Ascending aorta (tissue), 2 donors: ENCODE measurements at regions not wholly inside any gene's neighbourhood (a gene's known extent, or its start where the extent isn't known, plus 50 kb on each side); places are given as distances from the start of the nearest gene placed in this dataset.

ENCODE experiments used
- DNase-seq, 2 donors: peaks; one replicate each; pipeline ENCODE4 v3.0.0-alpha.2; 2019; ENCODE audit warnings: low spot score in 2 of 2
- H3K27ac ChIP-seq, 2 donors: fragments of 200-600 bp; sonication (generic); one replicate each; pipeline ENCODE4 v1.5.1; 2016 to 2017; ENCODE audit warnings: mild to moderate bottlenecking in 1 of 2
- H3K27me3 ChIP-seq: fragments of 200-600 bp; sonication (generic); one replicate; pipeline ENCODE4 v1.5.1; 2017
- H3K36me3 ChIP-seq, 2 donors: fragments of 200-600 bp; sonication (generic); one replicate each; pipeline ENCODE4 v1.5.1; 2016
- H3K4me1 ChIP-seq, 2 donors: fragments of 200-600 bp; sonication (generic); one replicate each; pipeline ENCODE4 v1.5.1; 2016 to 2017; ENCODE audit warnings: mild to moderate bottlenecking in 1 of 2
- H3K4me3 ChIP-seq, 2 donors: fragments of 200-600 bp; sonication (generic); one replicate each; pipeline ENCODE4 v1.5.1; 2016 to 2017; ENCODE audit warnings: mild to moderate bottlenecking in 1 of 2
- H3K9me3 ChIP-seq, 2 donors: fragments of 200-600 bp; sonication (generic); one replicate each; pipeline ENCODE4 v1.5.1; 2016
- intact Hi-C: fragments of 100-400 bp; cut with DNase I; formaldehyde crosslinking; loops from one replicate; pipeline ENCODE4 v1.15.1; 2023
- TF ChIP-seq, protein P1 (sequence below), 3 experiments: fragments of 200-600 bp in 2 of 3; fragments of 450-650 bp in 1 of 3; sonication (generic) in 2 of 3; IDR thresholded peaks; one replicate each; pipeline ENCODE4 v1.5.1; 2016 to 2019; ENCODE audit warnings: antibody characterized with exemption in 3 of 3, mild to moderate bottlenecking in 1 of 3, moderate library complexity in 1 of 3

DNA sequence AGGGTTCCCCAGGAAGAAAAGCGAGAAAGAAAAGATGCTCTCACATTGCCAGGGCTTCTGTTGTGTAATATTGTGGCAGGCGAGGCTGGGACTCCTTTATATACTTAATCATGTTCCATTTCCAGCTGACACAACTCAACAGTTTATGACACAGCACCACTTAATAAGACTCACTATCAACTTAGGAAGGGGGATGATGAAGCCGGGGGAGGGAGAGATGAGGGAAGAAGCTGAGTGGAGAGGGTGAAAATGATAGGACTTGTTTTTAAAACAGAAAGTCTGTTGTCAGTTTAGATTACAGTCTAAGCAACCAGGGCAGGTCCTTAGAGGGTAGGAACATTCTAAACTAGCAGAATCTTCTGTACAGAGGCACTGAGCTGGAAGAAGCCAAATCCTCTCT is 397.0 kb downstream of the NXPE2 start:
- intact Hi-C loops, result no loop called here
- H3K27ac ChIP-seq, result no peak overlapping the region
- H3K9me3 ChIP-seq, result no peaks in the 10 kb centered on the region
- H3K4me3 ChIP-seq, result no peak overlapping the region
- no peak for DNase-seq
- no peaks in the 10 kb centered on the region for H3K27me3 ChIP-seq
- H3K4me1 ChIP-seq, result no peaks in the 10 kb centered on the region
- no peaks in the 10 kb centered on the region for H3K36me3 ChIP-seq
- TF ChIP-seq, protein P1, sequence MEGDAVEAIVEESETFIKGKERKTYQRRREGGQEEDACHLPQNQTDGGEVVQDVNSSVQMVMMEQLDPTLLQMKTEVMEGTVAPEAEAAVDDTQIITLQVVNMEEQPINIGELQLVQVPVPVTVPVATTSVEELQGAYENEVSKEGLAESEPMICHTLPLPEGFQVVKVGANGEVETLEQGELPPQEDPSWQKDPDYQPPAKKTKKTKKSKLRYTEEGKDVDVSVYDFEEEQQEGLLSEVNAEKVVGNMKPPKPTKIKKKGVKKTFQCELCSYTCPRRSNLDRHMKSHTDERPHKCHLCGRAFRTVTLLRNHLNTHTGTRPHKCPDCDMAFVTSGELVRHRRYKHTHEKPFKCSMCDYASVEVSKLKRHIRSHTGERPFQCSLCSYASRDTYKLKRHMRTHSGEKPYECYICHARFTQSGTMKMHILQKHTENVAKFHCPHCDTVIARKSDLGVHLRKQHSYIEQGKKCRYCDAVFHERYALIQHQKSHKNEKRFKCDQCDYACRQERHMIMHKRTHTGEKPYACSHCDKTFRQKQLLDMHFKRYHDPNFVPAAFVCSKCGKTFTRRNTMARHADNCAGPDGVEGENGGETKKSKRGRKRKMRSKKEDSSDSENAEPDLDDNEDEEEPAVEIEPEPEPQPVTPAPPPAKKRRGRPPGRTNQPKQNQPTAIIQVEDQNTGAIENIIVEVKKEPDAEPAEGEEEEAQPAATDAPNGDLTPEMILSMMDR (IDR thresholded peaks at IDR 0.05), result no peak

DNA sequence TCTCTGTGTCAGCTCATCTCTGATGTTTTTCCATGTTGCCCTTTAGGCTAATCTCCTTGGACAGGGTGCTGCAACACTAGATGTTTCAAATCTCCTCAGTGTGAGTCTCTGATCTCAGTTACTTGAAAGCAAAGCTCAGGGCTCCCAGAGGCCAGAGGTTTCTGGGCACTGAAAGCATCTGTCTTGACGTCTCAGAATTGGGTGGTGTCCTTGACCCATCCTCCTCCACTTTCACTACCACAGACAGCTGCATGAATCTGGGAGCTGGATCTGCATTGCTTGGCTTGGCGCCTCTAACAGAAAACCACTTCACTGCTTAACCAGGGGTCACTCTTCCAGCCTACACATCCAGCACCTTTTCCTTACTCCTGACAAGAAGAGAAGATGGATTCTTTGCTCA is 399.4 kb downstream of the NXPE2 start:
- Histone ChIP-seq H3K4me1 (no peaks in the 10 kb centered on the region), H3K4me3 (no peak overlapping the region)

DNA sequence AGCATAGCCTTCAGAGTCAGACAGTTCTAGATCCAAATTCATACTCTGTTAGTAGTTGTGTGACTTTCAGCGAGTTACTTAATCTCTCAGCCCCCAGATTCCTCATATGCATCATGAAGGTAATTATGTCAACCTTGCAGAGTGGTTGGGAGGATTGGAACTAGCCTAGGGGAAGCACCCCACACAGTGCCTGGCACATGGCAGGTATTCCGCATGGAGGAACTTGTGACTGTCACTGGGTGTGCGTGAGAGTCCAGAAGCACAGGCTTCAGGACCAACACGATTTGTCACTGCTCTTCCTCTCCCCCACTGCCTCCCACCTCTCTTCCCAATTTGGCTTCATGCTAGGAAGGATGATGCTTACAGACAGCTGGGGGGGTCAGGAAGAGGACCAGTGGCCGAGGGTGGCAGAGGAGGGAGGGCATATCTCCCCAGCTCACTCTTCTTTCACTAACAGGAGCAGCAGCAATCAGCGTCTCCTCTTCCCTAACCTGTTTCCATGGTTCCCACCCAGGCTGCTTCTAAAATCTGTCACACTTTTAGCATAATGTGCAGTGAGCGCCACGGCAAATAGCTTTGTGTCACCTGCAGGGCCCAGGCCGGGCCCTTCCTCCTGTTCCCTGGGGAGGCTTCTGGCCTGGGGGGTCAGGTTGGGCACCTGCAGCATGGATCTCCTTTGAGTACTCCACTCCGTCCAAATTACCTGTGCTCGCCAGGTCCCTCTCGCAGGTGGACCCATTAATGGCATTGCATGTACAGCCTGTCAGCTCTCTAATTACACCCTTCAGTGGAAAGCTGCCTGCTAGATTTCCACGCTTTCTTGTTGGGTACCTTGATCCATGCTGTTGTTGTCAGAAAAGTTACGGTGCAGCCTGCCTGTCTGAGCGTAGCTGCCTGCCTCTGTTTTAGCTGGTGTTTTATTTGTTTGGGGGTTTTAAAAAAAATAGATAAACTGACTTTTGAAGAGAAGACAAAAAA is 400.4 kb downstream of the NXPE2 start:
- H3K27ac ChIP-seq, result no peak overlapping the region
- H3K4me1 ChIP-seq, result no peaks in the 10 kb centered on the region
- H3K36me3 ChIP-seq, result no peaks in the 10 kb centered on the region
- intact Hi-C loops, result no loop called here
- TF ChIP-seq, protein P1 (IDR thresholded peaks at IDR 0.05), result no peak
- H3K4me3 ChIP-seq, result no peak overlapping the region
- no peak for DNase-seq
- no peaks in the 10 kb centered on the region for H3K27me3 ChIP-seq
- H3K9me3 ChIP-seq, result no peaks in the 10 kb centered on the region

More for the DNA sequence above, 399.4 kb downstream of the NXPE2 start:
- no peak for DNase-seq
- Histone ChIP-seq H3K27me3 (no peaks in the 10 kb centered on the region), H3K36me3 (no peaks in the 10 kb centered on the region), H3K27ac (no peak overlapping the region), H3K9me3 (no peaks in the 10 kb centered on the region)
- intact Hi-C loops, result no loop called here
- TF ChIP-seq, protein P1 (IDR thresholded peaks at IDR 0.05), result no peak

DNA sequence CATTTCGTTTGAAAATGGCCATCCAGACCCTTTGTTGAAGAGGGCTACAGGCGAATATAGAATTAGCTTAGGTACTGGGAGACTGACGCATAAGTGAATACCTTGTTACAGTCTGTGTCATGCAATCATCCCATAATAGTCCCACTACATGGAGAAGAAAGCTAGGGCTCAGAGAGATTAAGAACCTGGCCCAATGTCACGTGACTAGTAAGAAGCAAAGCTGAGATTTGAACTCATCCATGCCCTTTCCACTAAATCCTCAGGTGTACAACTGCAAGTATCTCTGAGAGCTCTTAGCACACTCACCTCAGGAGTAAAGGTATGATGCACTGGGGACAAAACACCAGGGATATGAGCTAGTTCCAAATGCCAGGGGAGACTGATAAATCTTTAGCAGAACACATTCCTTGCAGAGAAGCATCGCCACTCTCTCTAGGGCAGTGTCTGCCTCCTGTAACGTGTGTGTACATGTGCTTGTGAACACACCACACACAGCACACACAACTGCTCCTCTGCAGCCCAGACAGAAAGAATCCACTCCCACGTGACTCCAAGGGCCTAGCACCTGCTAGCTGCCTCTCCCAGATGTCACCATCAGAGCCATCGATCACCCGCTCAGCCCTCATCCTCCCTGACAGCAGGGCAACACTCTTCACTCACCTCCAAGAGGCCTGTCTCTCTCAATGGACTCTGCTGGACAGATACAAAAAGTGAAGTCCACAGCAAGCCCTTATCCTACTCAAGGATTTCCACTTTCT is 402.8 kb downstream of the NXPE2 start:
- intact Hi-C loops, result no loop called here
- no peaks in the 10 kb centered on the region for H3K4me1 ChIP-seq
- H3K36me3 ChIP-seq, result no peaks in the 10 kb centered on the region
- no peak overlapping the region for H3K4me3 ChIP-seq
- H3K9me3 ChIP-seq, result no peaks in the 10 kb centered on the region
- TF ChIP-seq, protein P1 (IDR thresholded peaks at IDR 0.05), result no peak
- DNase-seq, result no peak
- no peak overlapping the region for H3K27ac ChIP-seq
- H3K27me3 ChIP-seq, result no peaks in the 10 kb centered on the region

DNA sequence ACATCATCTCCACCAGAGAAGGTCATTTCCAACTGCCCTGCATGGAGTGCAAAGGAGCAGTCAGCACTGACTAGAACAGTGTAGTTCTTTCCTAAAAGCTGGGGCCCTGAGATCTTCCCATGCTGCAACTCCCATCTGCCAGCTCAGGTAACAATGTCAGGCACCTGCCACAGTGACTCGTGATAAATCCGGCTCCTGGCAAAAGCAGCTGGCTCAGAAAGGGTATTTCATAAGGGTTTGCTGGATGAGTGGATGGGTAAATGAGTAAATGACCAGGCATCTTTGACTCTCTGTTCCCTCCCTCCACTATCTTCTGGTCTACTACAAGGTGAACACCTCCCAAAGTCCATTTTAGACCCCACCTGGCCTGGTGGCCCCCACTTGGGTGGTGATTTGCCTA is 403.6 kb downstream of the NXPE2 start:
- intact Hi-C loops, result no loop called here
- TF ChIP-seq, protein P1 (IDR thresholded peaks at IDR 0.05), result no peak
- Histone ChIP-seq H3K4me3 (no peak overlapping the region), H3K27ac (no peak overlapping the region), H3K9me3 (no peaks in the 10 kb centered on the region), H3K27me3 (no peaks in the 10 kb centered on the region), H3K36me3 (no peaks in the 10 kb centered on the region), H3K4me1 (no peaks in the 10 kb centered on the region)
- DNase-seq, result no peak
